GM12892 (cell line): ENCODE measurements at regions not wholly inside any gene's neighbourhood (a gene's known extent, or its start where the extent isn't known, plus 50 kb on each side); places are given as distances from the start of the nearest gene placed in this dataset.

Source experiments
- POLR2A ChIP-seq: IDR thresholded peaks from 2 replicates; pipeline ENCODE4 v1.6.1; 2011; ENCODE audit warnings: low read depth, low read length, control low read depth
- POLR2AphosphoS5 ChIP-seq: IDR thresholded peaks from 2 replicates; pipeline ENCODE4 v1.6.1; 2011; ENCODE audit warnings: low read depth, low read length, control low read depth

- no peak for TF ChIP-seq POLR2A
- TF ChIP-seq POLR2AphosphoS5, result no peak
Measured at GRCh38 chr7:9488555-9488954, 1055.1 kb downstream of the NXPH1 start.
